Pancreas (tissue), 10 donors: ENCODE measurements at regions not wholly inside any gene's neighbourhood (a gene's known extent, or its start where the extent isn't known, plus 50 kb on each side); places are given as distances from the start of the nearest gene placed in this dataset.
A peak's percentile ranks its signal among the peaks of the same experiment; 100 is the strongest.
"Not testable (repeated sequence)": the region's sequence is repeated elsewhere in the genome, so short reads cannot be mapped to it uniquely, and the experiment has no call there.

Source experiments
- ATAC-seq, 4 donors: fragments of 200-7000 bp; cut with Tn5 transposase; one replicate each; pipeline versions ENCODE4 v1.8.0 to v1.9.1; 2020; ENCODE audit warnings: mild to moderate bottlenecking in 4 of 4, moderate library complexity in 4 of 4
- DNase-seq, 6 donors: peaks; one replicate each; pipeline ENCODE4 v3.0.0-alpha.2; 2020
- FAIRE-seq: peaks from 2 replicates; lab custom pipeline; 2012; peaks lifted over from hg19 to GRCh38; lab: Jason Lieb, UNC
- H3K27ac ChIP-seq, 4 donors: fragments of 200-600 bp; sonication (generic); 1 replicate in 3 of 4; 2 replicates in 1 of 4; pipeline versions ENCODE4 v1.5.0 to v1.8.0; 2020
- H3K27me3 ChIP-seq, 4 donors: fragments of 200-600 bp; one replicate each; pipeline ENCODE4 v1.8.0; 2021
- H3K36me3 ChIP-seq, 3 donors: fragments of 200-600 bp; sonication (generic) in 1 of 3; one replicate each; pipeline versions ENCODE4 v1.5.0 to v1.8.0; 2020 to 2021
- H3K4me1 ChIP-seq, 3 donors: fragments of 200-600 bp; one replicate each; pipeline ENCODE4 v1.8.0; 2021
- H3K4me3 ChIP-seq, 4 donors: fragments of 200-600 bp; sonication (generic) in 2 of 4; one replicate each; pipeline versions ENCODE4 v1.5.0 to v1.8.0; 2020 to 2021
- H3K9me3 ChIP-seq, 4 donors: fragments of 200-600 bp; one replicate each; pipeline ENCODE4 v1.8.0; 2021
- CTCF ChIP-seq, 4 donors: fragments of 200-600 bp; sonication (generic) in 3 of 4; IDR thresholded peaks; one replicate each; pipeline versions ENCODE4 v1.5.0 to v1.8.0; 2021; ENCODE audit warnings: antibody characterized with exemption in 4 of 4
- WGBS, 2 donors: extraction: QIAGEN DNeasy Blood & Tissue Kit; methylation state at CpG; one replicate each; pipeline ENCODE4 v1.1.7; 2013; 5-methylcytosine and 5-hydroxymethylcytosine counted together
- intact Hi-C, 3 donors: fragments of 100-400 bp; cut with DNase I; formaldehyde crosslinking; loops; one replicate each; pipeline versions ENCODE4 v1.11.1 to v1.14.2; 2022
- donor health status: healthy with polysubstance abuse.
- donor health status: DM: no; HTN: no; CAD: no; lungs with moderate emphysema.
- donor health status: DM: no; HTN: no; CAD: no.
- donor health status: control.
- donor health status: control.
- donor health status: Bipolar disorder and iron deficiency.
- donor health status: DM: yes; HTN: yes; CAD: no.
- donor health status: DM: no; HTN: no; CAD: no.
- donor health status: DM: no; HTN: no; CAD: no.
- donor health status: DM: yes; HTN: yes; CAD: no.

DNA sequence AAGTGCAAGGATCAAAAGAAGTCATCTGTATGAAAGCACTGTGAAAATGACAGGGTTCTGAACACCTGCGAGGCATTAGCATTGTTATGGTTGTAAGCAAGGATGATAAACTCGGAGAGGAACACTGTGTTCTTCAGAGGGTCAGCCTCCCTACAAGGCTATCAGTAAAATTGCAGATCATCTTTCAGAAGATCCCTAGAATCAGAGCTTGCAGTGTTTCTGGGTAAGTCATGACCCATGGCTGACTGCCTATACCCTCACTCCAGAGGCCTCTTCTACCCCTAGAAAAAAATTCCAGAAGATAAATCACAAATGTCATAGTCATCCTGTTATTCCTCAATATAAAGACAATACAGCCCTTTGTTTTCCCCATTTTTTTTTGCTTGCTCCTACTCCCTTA lies 292.6 kb downstream of the DMAC1 start:
- Histone ChIP-seq H3K27me3 (no peaks in the 10 kb centered on the region), H3K9me3 (no peaks in the 10 kb centered on the region), H3K36me3 (no peaks in the 10 kb centered on the region), H3K4me1 (no peaks in the 10 kb centered on the region), H3K4me3 (no peak overlapping the region), H3K27ac (no peak overlapping the region)
- no peak for ATAC-seq
- no peak for DNase-seq
- intact Hi-C loops: no loop called here
- FAIRE-seq: no peak
- WGBS, 2 donors: 53 to 67% methylated on average over 2 of the region's 2 CpGs
- TF ChIP-seq CTCF (IDR thresholded peaks at IDR 0.05): no peak

- FAIRE-seq (no peak), ATAC-seq (no peak), DNase-seq (no peak)
- WGBS, 2 donors: 74 to 84% methylated on average over 2 of the region's 2 CpGs
- intact Hi-C loops: no loop called here
- no peaks in the 10 kb centered on the region for H3K9me3 ChIP-seq
- no peak overlapping the region for H3K4me3 ChIP-seq
- H3K36me3 ChIP-seq: no peaks in the 10 kb centered on the region
- H3K4me1 ChIP-seq: no peaks in the 10 kb centered on the region
- H3K27ac ChIP-seq: no peak overlapping the region
- TF ChIP-seq CTCF (IDR thresholded peaks at IDR 0.05): no peak
- no peaks in the 10 kb centered on the region for H3K27me3 ChIP-seq
Measured at GRCh38 chr9:7500521-7500920, 299.1 kb downstream of the DMAC1 start.

- Histone ChIP-seq H3K4me3 (no peak overlapping the region), H3K27me3 (no peaks in the 10 kb centered on the region), H3K4me1 (no peaks in the 10 kb centered on the region), H3K36me3 (no peaks in the 10 kb centered on the region), H3K27ac (no peak overlapping the region), H3K9me3 (no peaks in the 10 kb centered on the region)
- ATAC-seq: no peak
- DNase-seq: no peak
- no peak for TF ChIP-seq CTCF (IDR thresholded peaks at IDR 0.05)
- 54 to 73% methylated on average over 2 of the region's 2 CpGs for WGBS, 2 donors
- intact Hi-C loops: loop anchor here in 1 of 3 donors (10.0 kb wide), 1 partner anchor 177 kb away; no protein-coding TSS in a partner anchor
- FAIRE-seq: no peak
Measured at GRCh38 chr9:7491641-7492040, 307.9 kb downstream of the DMAC1 start.

DNA sequence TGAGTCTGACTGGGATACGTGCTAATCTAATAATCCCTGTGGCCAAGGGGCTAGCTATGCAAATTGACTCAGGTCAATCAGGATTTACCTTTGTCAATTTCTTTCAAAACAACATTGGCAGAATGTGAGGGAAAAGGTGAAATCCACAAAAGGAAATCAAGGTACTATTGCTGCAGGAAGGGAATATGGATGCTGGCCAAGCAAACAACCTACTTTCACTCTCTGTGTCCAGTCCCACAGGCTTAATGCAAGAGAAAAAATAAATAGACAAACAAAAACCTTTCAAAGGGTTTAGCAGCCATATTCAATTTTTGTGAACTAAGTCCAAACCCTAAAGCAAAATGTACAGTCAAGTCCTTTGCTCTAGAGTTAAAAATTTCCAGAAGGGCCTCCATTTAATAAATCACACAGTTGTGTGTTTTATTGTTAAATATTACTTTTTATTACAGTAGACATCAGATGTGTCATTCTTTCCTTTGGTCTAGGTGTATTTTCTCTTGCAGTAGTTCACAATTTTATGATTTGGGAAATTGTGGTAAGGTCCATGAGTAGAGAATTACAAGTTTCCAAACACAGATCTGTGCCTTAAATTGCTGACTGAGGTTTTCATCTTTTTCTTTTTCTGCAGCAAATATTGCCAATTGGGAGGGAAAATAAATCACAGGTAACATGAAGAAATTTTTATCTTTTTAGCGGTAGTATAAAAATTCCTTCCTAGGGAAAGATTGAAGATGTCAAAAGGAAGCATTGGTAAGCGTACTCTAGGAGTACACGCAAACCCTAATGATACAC lies 309.1 kb downstream of the DMAC1 start:
- H3K4me3 ChIP-seq: no peak overlapping the region
- no peak for TF ChIP-seq CTCF (IDR thresholded peaks at IDR 0.05)
- intact Hi-C loops: loop anchor here in 1 of 3 donors (10.0 kb wide), 1 partner anchor 176 kb away; no protein-coding TSS in a partner anchor
- H3K4me1 ChIP-seq: no peaks in the 10 kb centered on the region
- H3K9me3 ChIP-seq: no peaks in the 10 kb centered on the region
- WGBS, 2 donors: 86 to 88% methylated on average over 4 of the region's 4 CpGs
- no peaks in the 10 kb centered on the region for H3K27me3 ChIP-seq
- no peak overlapping the region for H3K27ac ChIP-seq
- DNase-seq (no peak), FAIRE-seq (no peak), ATAC-seq (no peak)
- H3K36me3 ChIP-seq: no peaks in the 10 kb centered on the region

GRCh38 chr9:7489036-7489435 lies 310.5 kb downstream of the DMAC1 start:
- 69 to 80% methylated on average over 2 of the region's 2 CpGs for WGBS, 2 donors
- no peaks in the 10 kb centered on the region for H3K4me1 ChIP-seq
- no peak for TF ChIP-seq CTCF (IDR thresholded peaks at IDR 0.05)
- no peaks in the 10 kb centered on the region for H3K9me3 ChIP-seq
- H3K27me3 ChIP-seq: no peaks in the 10 kb centered on the region
- intact Hi-C loops: no loop called here
- ATAC-seq: peak in 3 of 4 donors; percentile 18 to 64 (median 52)
- no peaks in the 10 kb centered on the region for H3K36me3 ChIP-seq
- no peak overlapping the region for H3K4me3 ChIP-seq
- H3K27ac ChIP-seq: no peak overlapping the region
- FAIRE-seq: no peak
- no peak for DNase-seq

DNA sequence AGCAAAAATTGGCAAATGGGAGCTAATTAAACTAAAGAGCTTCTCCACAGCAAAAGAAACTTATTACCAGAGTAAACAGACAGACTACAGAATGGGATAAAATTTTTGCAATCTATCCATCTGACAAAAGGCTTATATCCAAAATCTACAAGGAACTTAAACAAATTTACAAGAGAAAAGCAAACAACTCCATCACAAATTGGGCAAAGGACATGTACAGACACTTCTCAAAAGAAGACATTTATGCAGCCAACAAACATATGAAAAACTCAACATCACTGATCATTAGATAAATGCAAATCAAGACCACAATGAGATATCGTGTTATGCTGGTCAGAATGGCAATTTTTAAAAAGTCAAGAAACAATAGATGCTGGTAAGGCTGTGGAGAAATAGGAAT lies 315.6 kb downstream of the DMAC1 start:
- intact Hi-C loops, H3K27ac ChIP-seq, H3K36me3 ChIP-seq, FAIRE-seq, H3K4me1 ChIP-seq, H3K4me3 ChIP-seq, H3K9me3 ChIP-seq, ATAC-seq, H3K27me3 ChIP-seq, DNase-seq: not testable (repeated sequence)
- WGBS, 2 donors: 50 to 71% methylated on average over 1 of the region's 1 CpG
